HFFc6 (cell line): ENCODE measurements at regions not wholly inside any gene's neighbourhood (a gene's known extent, or its start where the extent isn't known, plus 50 kb on each side); places are given as distances from the start of the nearest gene placed in this dataset.

Experiments
- DNase-seq: peaks from one replicate; pipeline ENCODE4 v3.0.0-alpha.2; 2018
- H3K27ac Mint-ChIP-seq: 2 replicates; pipeline ENCODE4 v1.8.0; 2020; ENCODE audit warnings: mild to moderate bottlenecking, mixed read lengths
- H3K27me3 Mint-ChIP-seq: 2 replicates; pipeline ENCODE4 v1.8.0; 2021; ENCODE audit warnings: mild to moderate bottlenecking, moderate library complexity, mixed read lengths; ENCODE audit not compliant: insufficient read depth
- H3K36me3 Mint-ChIP-seq: 2 replicates; pipeline ENCODE4 v1.8.0; 2021; ENCODE audit warnings: low read depth, mixed read lengths
- H3K4me1 Mint-ChIP-seq: 2 replicates; pipeline ENCODE4 v1.8.0; 2020; ENCODE audit warnings: low read depth, mixed read lengths
- H3K4me3 Mint-ChIP-seq: 2 replicates; pipeline ENCODE4 v1.8.0; 2020; ENCODE audit warnings: mild to moderate bottlenecking, moderate library complexity, mixed read lengths
- H3K9me3 Mint-ChIP-seq: 2 replicates; pipeline ENCODE4 v1.8.0; 2020; ENCODE audit warnings: mild to moderate bottlenecking, mixed read lengths
- TF ChIP-seq, protein P1 (sequence below): fragments of 200-600 bp; sonication (generic); IDR thresholded peaks from 2 replicates; pipeline ENCODE4 v1.5.0; 2021; ENCODE audit warnings: antibody characterized with exemption, mild to moderate bottlenecking

DNA sequence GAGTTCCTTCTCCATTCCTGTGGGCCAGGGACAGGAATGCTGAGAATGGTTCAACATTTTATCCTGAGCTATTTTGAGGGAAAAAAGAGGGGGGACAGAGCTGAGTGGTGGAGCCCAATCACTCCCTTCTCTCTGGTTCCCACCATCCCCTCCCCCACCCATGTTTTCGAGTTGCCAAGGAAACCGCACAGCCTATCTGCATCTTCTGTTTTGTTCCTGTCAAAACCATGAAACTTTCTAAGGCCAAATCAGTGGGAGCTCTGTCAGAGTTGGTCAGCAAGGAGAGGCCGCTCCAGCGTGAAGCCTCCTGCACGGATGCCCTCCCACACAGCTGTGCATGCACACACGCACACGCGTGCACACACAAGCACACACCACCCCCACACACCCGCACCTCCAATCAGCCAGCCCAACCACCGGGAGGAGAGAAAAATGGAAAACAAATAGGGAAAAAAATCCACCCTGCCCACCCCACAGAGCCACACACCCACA, 54.5 kb upstream of the ATP2B4 start:
- Mint-ChIP-seq H3K27me3 (peaks cover 1% of the 10 kb centered on the region; the same call in 1 of the 2 replicates), H3K9me3 (no peaks in the 10 kb centered on the region), H3K4me3 (no peak overlapping the region), H3K4me1 (peaks cover 34% of the 10 kb centered on the region), H3K27ac (peak overlapping the region; percentile 62), H3K36me3 (no peaks in the 10 kb centered on the region)
- TF ChIP-seq, protein P1, sequence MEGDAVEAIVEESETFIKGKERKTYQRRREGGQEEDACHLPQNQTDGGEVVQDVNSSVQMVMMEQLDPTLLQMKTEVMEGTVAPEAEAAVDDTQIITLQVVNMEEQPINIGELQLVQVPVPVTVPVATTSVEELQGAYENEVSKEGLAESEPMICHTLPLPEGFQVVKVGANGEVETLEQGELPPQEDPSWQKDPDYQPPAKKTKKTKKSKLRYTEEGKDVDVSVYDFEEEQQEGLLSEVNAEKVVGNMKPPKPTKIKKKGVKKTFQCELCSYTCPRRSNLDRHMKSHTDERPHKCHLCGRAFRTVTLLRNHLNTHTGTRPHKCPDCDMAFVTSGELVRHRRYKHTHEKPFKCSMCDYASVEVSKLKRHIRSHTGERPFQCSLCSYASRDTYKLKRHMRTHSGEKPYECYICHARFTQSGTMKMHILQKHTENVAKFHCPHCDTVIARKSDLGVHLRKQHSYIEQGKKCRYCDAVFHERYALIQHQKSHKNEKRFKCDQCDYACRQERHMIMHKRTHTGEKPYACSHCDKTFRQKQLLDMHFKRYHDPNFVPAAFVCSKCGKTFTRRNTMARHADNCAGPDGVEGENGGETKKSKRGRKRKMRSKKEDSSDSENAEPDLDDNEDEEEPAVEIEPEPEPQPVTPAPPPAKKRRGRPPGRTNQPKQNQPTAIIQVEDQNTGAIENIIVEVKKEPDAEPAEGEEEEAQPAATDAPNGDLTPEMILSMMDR, result no peak
- no peak for DNase-seq

DNA sequence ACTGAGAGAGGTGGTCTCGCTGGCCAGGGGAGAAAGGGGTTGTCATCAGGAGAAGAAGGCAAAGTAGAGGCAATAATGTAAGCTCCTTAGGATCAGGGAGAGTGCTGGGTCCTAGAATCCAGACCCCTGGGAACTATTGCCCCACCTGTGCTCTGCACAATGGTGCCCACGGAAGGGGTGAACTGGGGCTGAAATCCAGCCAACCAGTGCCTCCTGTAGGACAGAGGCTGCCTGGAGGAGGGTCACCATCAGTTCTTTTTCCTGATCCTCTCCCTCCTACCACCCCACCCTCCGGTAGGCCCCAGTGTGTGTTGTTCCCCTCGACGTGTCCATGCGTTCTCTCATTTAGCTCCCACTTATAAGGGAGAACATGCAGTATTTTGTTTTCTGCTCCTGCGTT, 52.9 kb upstream of the ATP2B4 start:
- H3K4me1 Mint-ChIP-seq, result peaks cover 34% of the 10 kb centered on the region
- no peak overlapping the region for H3K27ac Mint-ChIP-seq
- peaks cover 1% of the 10 kb centered on the region; the same call in 1 of the 2 replicates for H3K27me3 Mint-ChIP-seq
- no peak overlapping the region for H3K4me3 Mint-ChIP-seq
- no peak for DNase-seq
- no peaks in the 10 kb centered on the region for H3K36me3 Mint-ChIP-seq
- TF ChIP-seq, protein P1, result no peak
- no peaks in the 10 kb centered on the region for H3K9me3 Mint-ChIP-seq
